Esophagus squamous epithelium (tissue), 5 donors: ENCODE measurements at regions not wholly inside any gene's neighbourhood (a gene's known extent, or its start where the extent isn't known, plus 50 kb on each side); places are given as distances from the start of the nearest gene placed in this dataset.

Experiments
- DNase-seq: peaks from one replicate; lab custom pipeline; 2025; lab: John Stamatoyannopoulos, UW
- H3K27ac ChIP-seq, 4 donors: fragments of 200-600 bp; sonication (generic); one replicate each; pipeline ENCODE4 v1.5.1; 2016 to 2019; ENCODE audit warnings: mild to moderate bottlenecking in 1 of 4
- H3K27me3 ChIP-seq, 4 donors: fragments of 200-600 bp; sonication (generic); 1 replicate in 3 of 4; 2 replicates in 1 of 4; pipeline versions ENCODE4 v1.5.1 to v1.6.0; 2017 to 2021; ENCODE audit warnings: antibody characterized with exemption in 1 of 4
- H3K36me3 ChIP-seq, 3 donors: fragments of 200-600 bp; sonication (generic); one replicate each; pipeline ENCODE4 v1.5.1; 2016 to 2019
- H3K4me1 ChIP-seq, 3 donors: fragments of 200-600 bp; sonication (generic); one replicate each; pipeline ENCODE4 v1.5.1; 2017 to 2019
- H3K4me3 ChIP-seq, 4 donors: fragments of 200-600 bp; sonication (generic); 1 replicate in 3 of 4; 2 replicates in 1 of 4; pipeline ENCODE4 v1.5.1; 2016 to 2019; ENCODE audit warnings: mild to moderate bottlenecking in 2 of 4, moderate library complexity in 1 of 4
- H3K9me3 ChIP-seq, 3 donors: fragments of 200-600 bp; sonication (generic); one replicate each; pipeline ENCODE4 v1.5.1; 2016 to 2019
- POLR2A ChIP-seq, 4 donors: fragments of 450-650 bp; IDR thresholded peaks; one replicate each; pipeline ENCODE4 v1.6.1; 2017; ENCODE audit warnings: antibody characterized with exemption in 4 of 4, mild to moderate bottlenecking in 4 of 4, moderate library complexity in 3 of 4
- WGBS, 2 donors: methylation state at CpG; one replicate each; pipeline ENCODE4 v1.1.5; 2018; 5-methylcytosine and 5-hydroxymethylcytosine counted together
- intact Hi-C: fragments of 100-400 bp; cut with DNase I; formaldehyde crosslinking; loops from one replicate; pipeline ENCODE4 v1.15.0; 2022
- TF ChIP-seq, protein P1 (sequence below), 6 experiments: fragments of 450-650 bp in 4 of 6; fragments of 200-600 bp in 2 of 6; sonication (generic) in 2 of 6; IDR thresholded peaks; one replicate each; pipeline ENCODE4 v1.5.1; 2016 to 2019; ENCODE audit warnings: antibody characterized with exemption in 6 of 6, mild to moderate bottlenecking in 4 of 6, moderate library complexity in 4 of 6
- donor health status: DM: yes; HTN: yes; CAD: no.

DNA sequence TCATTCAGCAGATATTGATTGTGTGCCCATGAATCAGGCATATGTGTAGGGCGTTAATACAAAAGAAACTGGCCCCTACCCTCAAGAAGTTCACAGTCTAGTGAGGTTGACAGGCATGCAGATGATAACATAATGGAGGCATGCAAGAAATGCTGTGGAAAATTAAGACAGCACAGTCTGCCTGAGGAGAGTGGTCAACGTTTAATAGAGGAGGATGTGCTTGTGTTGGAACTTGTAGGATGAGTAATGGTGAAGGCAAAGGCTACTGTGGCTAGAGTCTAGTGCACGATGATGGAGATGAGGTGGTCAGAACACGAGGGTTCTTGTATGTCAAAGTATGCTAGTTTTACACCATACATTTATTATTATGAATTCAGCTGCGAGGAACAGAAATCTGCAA, 295.7 kb downstream of the SOX2 start:
- 74 to 76% methylated on average over 5 of the region's 5 CpGs for WGBS, 2 donors
- TF ChIP-seq, protein P1, sequence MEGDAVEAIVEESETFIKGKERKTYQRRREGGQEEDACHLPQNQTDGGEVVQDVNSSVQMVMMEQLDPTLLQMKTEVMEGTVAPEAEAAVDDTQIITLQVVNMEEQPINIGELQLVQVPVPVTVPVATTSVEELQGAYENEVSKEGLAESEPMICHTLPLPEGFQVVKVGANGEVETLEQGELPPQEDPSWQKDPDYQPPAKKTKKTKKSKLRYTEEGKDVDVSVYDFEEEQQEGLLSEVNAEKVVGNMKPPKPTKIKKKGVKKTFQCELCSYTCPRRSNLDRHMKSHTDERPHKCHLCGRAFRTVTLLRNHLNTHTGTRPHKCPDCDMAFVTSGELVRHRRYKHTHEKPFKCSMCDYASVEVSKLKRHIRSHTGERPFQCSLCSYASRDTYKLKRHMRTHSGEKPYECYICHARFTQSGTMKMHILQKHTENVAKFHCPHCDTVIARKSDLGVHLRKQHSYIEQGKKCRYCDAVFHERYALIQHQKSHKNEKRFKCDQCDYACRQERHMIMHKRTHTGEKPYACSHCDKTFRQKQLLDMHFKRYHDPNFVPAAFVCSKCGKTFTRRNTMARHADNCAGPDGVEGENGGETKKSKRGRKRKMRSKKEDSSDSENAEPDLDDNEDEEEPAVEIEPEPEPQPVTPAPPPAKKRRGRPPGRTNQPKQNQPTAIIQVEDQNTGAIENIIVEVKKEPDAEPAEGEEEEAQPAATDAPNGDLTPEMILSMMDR (IDR thresholded peaks at IDR 0.05): no peak

GRCh38 chr3:182018361-182018760, 306.6 kb downstream of the SOX2 start:
- intact Hi-C loops: no loop called here
- Histone ChIP-seq H3K36me3 (no peaks in the 10 kb centered on the region), H3K9me3 (no peaks in the 10 kb centered on the region), H3K27me3 (no peaks in the 10 kb centered on the region), H3K4me3 (no peak overlapping the region), H3K27ac (no peak overlapping the region), H3K4me1 (peaks cover 0 to 14% (median 0%) of the 10 kb centered on the region in 3 donors)
- TF ChIP-seq, protein P1 (IDR thresholded peaks at IDR 0.05): no peak
- TF ChIP-seq POLR2A (IDR thresholded peaks at IDR 0.05): no peak
- 79 to 91% methylated on average over 2 of the region's 2 CpGs for WGBS, 2 donors
- DNase-seq: no peak

More for the DNA sequence above, 295.7 kb downstream of the SOX2 start:
- intact Hi-C loops: no loop called here
- DNase-seq: no peak
- H3K9me3 ChIP-seq: no peaks in the 10 kb centered on the region
- H3K27ac ChIP-seq: no peak overlapping the region
- H3K27me3 ChIP-seq: no peaks in the 10 kb centered on the region
- H3K4me3 ChIP-seq: no peak overlapping the region
- no peaks in the 10 kb centered on the region for H3K4me1 ChIP-seq
- no peaks in the 10 kb centered on the region for H3K36me3 ChIP-seq

- Histone ChIP-seq H3K4me3 (no peak overlapping the region), H3K36me3 (no peaks in the 10 kb centered on the region), H3K27me3 (no peaks in the 10 kb centered on the region), H3K27ac (no peak overlapping the region), H3K9me3 (no peaks in the 10 kb centered on the region), H3K4me1 (peaks cover 0 to 24% (median 0%) of the 10 kb centered on the region in 3 donors)
- TF ChIP-seq, protein P1 (IDR thresholded peaks at IDR 0.05): no peak
- TF ChIP-seq POLR2A (IDR thresholded peaks at IDR 0.05): no peak
- WGBS, 2 donors: 68 to 69% methylated on average over 1 of the region's 1 CpG
- intact Hi-C loops: no loop called here
- no peak for DNase-seq
Measured at GRCh38 chr3:182019926-182020325, 308.2 kb downstream of the SOX2 start.

GRCh38 chr3:182023843-182024242, 312.1 kb downstream of the SOX2 start:
- intact Hi-C loops: no loop called here
- Histone ChIP-seq H3K4me3 (no peak overlapping the region), H3K27ac (no peak overlapping the region), H3K36me3 (no peaks in the 10 kb centered on the region), H3K27me3 (no peaks in the 10 kb centered on the region), H3K4me1 (peaks cover 0 to 39% (median 2%) of the 10 kb centered on the region in 3 donors), H3K9me3 (no peaks in the 10 kb centered on the region)
- TF ChIP-seq, protein P1 (IDR thresholded peaks at IDR 0.05): no peak
- TF ChIP-seq POLR2A (IDR thresholded peaks at IDR 0.05): no peak
- WGBS, 2 donors: 71 to 77% methylated on average over 2 of the region's 2 CpGs
- DNase-seq: no peak

DNA sequence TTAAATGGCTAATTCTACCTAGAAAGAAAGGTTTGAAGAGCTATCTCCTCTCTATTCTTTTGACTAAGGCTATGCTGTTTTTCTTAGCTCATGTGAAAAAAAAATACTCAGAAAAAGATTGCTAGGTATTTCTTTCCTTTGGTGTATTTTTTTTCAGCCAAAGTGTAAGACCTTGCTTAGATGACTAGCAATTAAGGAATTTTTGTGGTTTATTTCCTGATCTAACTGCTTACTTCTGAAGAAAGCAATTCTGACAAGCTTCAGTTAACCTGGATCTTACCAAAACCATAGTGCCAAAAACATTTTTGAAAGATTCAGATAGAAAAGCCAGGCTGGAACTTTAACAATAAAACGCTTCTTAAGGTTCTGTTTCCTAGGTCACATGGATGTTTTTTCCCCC, 315.6 kb downstream of the SOX2 start:
- H3K27ac ChIP-seq: peak overlapping the region in 1 of 4 donors; percentile 21
- TF ChIP-seq POLR2A (IDR thresholded peaks at IDR 0.05): no peak
- TF ChIP-seq, protein P1 (IDR thresholded peaks at IDR 0.05): no peak
- WGBS, 2 donors: 30 to 56% methylated on average over 1 of the region's 1 CpG

More for the DNA sequence above, 315.6 kb downstream of the SOX2 start:
- no peaks in the 10 kb centered on the region for H3K9me3 ChIP-seq
- no peak overlapping the region for H3K4me3 ChIP-seq
- H3K36me3 ChIP-seq: no peaks in the 10 kb centered on the region
- no peaks in the 10 kb centered on the region for H3K27me3 ChIP-seq
- H3K4me1 ChIP-seq: peaks cover 0 to 35% (median 2%) of the 10 kb centered on the region in 3 donors
- intact Hi-C loops: no loop called here
- DNase-seq: no peak
